ENCODE measurements at regions not wholly inside any gene's neighbourhood (a gene's known extent, or its start where the extent isn't known, plus 50 kb on each side); places are given as distances from the start of the nearest gene placed in this dataset.

GRCh38 chr2:196249171-196249570 is 77.8 kb upstream of the STK17B start:
- DNase-seq (ENCODE audit: low read depth): no peak

- no peak for DNase-seq (ENCODE audit: low read depth)
Measured at GRCh38 chr2:196249860-196250259, 78.5 kb upstream of the STK17B start.

- no peak for DNase-seq (ENCODE audit: low read depth)
Measured at GRCh38 chr2:196251132-196251531, 79.8 kb upstream of the STK17B start.

GRCh38 chr2:196252408-196253115 is 81.2 kb upstream of the STK17B start:
- DNase-seq (ENCODE audit: low read depth): no peak

- no peak for DNase-seq (ENCODE audit: low read depth)
Measured at GRCh38 chr2:196253116-196253480, 81.7 kb upstream of the STK17B start.

GRCh38 chr2:196256585-196256984 is 85.2 kb upstream of the STK17B start:
- no peak for DNase-seq (ENCODE audit: low read depth)

- no peak for DNase-seq (ENCODE audit: low read depth)
Measured at GRCh38 chr2:196257086-196257485, 85.7 kb upstream of the STK17B start.

GRCh38 chr2:196258407-196258806 is 87.0 kb upstream of the STK17B start:
- DNase-seq (ENCODE audit: low read depth): no peak

GRCh38 chr2:196259507-196260481 is 88.4 kb upstream of the STK17B start:
- DNase-seq (ENCODE audit: low read depth): peak; percentile 25

GRCh38 chr2:196260546-196260945 is 89.2 kb upstream of the STK17B start:
- no peak for DNase-seq (ENCODE audit: low read depth)

GRCh38 chr2:196262606-196263005 is 91.2 kb upstream of the STK17B start:
- no peak for DNase-seq (ENCODE audit: low read depth)

GRCh38 chr2:196263181-196263747 is 91.9 kb upstream of the STK17B start:
- peak; percentile 26 for DNase-seq (ENCODE audit: low read depth)

- DNase-seq (ENCODE audit: low read depth): no peak
Measured at GRCh38 chr2:196266351-196266750, 95.0 kb upstream of the STK17B start.

GRCh38 chr2:196266855-196267254 is 95.5 kb upstream of the STK17B start:
- DNase-seq (ENCODE audit: low read depth): no peak

GRCh38 chr2:196268025-196268424 is 96.6 kb upstream of the STK17B start:
- DNase-seq (ENCODE audit: low read depth): no peak

GRCh38 chr2:196268538-196269338 is 97.4 kb upstream of the STK17B start:
- DNase-seq (ENCODE audit: low read depth): no peak

- no peak for DNase-seq (ENCODE audit: low read depth)
Measured at GRCh38 chr2:196271795-196272194, 100.4 kb upstream of the STK17B start.

- DNase-seq (ENCODE audit: low read depth): peak; percentile 12
Measured at GRCh38 chr2:196274387-196274809, 103.0 kb upstream of the STK17B start.

GRCh38 chr2:196275646-196276352 is 104.4 kb upstream of the STK17B start:
- DNase-seq (ENCODE audit: low read depth): no peak

GRCh38 chr2:196276421-196276820 is 105.0 kb upstream of the STK17B start:
- no peak for DNase-seq (ENCODE audit: low read depth)

GRCh38 chr2:196277002-196277401 is 105.6 kb upstream of the STK17B start:
- DNase-seq (ENCODE audit: low read depth): no peak
